ENCODE measurements at regions not wholly inside any gene's neighbourhood (a gene's known extent, or its start where the extent isn't known, plus 50 kb on each side); places are given as distances from the start of the nearest gene placed in this dataset.

DNA sequence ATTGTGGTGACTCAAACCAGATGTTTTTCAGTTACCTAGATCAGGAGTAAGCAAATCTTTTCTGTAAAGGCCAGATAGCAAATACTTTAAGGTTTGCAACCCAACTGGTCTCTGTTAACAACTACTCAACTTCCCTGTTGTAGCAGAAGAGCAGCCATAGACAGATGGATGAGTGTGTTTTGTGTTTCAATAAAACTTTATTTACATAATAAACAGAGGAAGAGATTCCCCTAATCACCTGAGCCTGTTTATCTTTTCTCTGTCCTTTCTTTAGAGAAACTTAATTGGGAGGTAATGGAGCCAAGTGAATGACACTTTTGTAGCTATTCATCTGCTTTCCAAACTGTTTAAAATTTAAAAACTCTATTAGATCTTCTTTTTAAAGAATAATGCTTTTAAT is 365.1 kb downstream of the IPO8 start:
- H3K4me3 ChIP-seq (replicated peaks in 1 of 3; ENCODE audit: low read depth in 2 of 3, low read length in 3 of 3): no peak overlapping the region
- H3K9me3 ChIP-seq (replicated peaks in 1 of 2; ENCODE audit: control insufficient read depth in 1 of 2, insufficient read depth in 1 of 2, low read length in 2 of 2): peaks cover 4 to 15% of the 10 kb centered on the region in 2 donors
- Mint-ChIP-seq H3K27me3 (ENCODE audit: low read depth in 3 of 3) (no peaks in the 10 kb centered on the region), H3K36me3 (no peaks in the 10 kb centered on the region), H3K27ac (no peak overlapping the region), H3K4me3 (no peak overlapping the region), H3K4me1 (no peaks in the 10 kb centered on the region), H3K9me3 (peaks cover 0 to 15% (median 5%) of the 10 kb centered on the region in 7 donors)
- H3K27me3 ChIP-seq (ENCODE audit: control insufficient read depth in 2 of 2, insufficient read depth in 2 of 2, low read length in 2 of 2): no peaks in the 10 kb centered on the region
- H3K27ac ChIP-seq (ENCODE audit: low read depth in 1 of 2, low read length in 2 of 2): no peak overlapping the region
- TF ChIP-seq, protein P1, sequence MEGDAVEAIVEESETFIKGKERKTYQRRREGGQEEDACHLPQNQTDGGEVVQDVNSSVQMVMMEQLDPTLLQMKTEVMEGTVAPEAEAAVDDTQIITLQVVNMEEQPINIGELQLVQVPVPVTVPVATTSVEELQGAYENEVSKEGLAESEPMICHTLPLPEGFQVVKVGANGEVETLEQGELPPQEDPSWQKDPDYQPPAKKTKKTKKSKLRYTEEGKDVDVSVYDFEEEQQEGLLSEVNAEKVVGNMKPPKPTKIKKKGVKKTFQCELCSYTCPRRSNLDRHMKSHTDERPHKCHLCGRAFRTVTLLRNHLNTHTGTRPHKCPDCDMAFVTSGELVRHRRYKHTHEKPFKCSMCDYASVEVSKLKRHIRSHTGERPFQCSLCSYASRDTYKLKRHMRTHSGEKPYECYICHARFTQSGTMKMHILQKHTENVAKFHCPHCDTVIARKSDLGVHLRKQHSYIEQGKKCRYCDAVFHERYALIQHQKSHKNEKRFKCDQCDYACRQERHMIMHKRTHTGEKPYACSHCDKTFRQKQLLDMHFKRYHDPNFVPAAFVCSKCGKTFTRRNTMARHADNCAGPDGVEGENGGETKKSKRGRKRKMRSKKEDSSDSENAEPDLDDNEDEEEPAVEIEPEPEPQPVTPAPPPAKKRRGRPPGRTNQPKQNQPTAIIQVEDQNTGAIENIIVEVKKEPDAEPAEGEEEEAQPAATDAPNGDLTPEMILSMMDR (IDR thresholded peaks at IDR 0.05): no peak
- no peaks in the 10 kb centered on the region for H3K79me2 ChIP-seq (ENCODE audit: insufficient read depth, low read length)
- H4K20me1 ChIP-seq (ENCODE audit: insufficient read depth, low read length): no peaks in the 10 kb centered on the region
- intact Hi-C loops (cut with micrococcal nuclease): no loop called here
- no peaks in the 10 kb centered on the region for H3K4me1 ChIP-seq (ENCODE audit: control insufficient read depth in 1 of 2, insufficient read depth in 2 of 2, low read length in 2 of 2)
- no peak overlapping the region for H3K4me2 ChIP-seq (replicated peaks; ENCODE audit: extremely low read depth, low read length, poor library complexity, severe bottlenecking)
- no peak for DNase-seq
- H3K36me3 ChIP-seq (replicated peaks in 1 of 2; ENCODE audit: control insufficient read depth in 1 of 2, insufficient read depth in 2 of 2, low read length in 2 of 2): no peaks in the 10 kb centered on the region
- no peak overlapping the region for H2AFZ ChIP-seq (ENCODE audit: insufficient read depth, low read depth, low read length, poor library complexity, severe bottlenecking)
- no peak overlapping the region for H3K9ac ChIP-seq (ENCODE audit: insufficient read depth, low read length, poor library complexity, severe bottlenecking)

DNA sequence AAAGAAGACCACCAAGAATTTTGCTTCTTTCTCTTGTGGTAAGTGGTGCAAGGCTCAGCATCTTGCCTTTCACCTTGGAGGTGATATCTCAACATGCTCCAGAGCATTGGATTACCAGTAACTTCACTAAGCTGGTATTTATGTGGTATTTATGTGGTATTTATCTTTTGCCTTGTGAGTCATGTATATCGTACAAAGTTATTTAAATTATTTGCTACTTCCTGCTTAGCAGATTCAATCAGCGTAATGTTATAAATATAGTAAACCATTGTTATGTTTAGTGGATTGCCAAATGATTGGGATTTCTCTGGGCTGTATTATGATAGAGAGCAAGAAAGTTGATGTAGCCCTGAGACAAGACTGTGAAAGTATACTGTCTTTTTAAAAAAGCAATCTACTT is 366.4 kb downstream of the IPO8 start:
- Histone ChIP-seq H4K20me1 (ENCODE audit: insufficient read depth, low read length) (no peaks in the 10 kb centered on the region), H3K27ac (ENCODE audit: low read depth in 1 of 2, low read length in 2 of 2) (no peak overlapping the region), H3K9ac (ENCODE audit: insufficient read depth, low read length, poor library complexity, severe bottlenecking) (no peak overlapping the region), H2AFZ (ENCODE audit: insufficient read depth, low read depth, low read length, poor library complexity, severe bottlenecking) (no peak overlapping the region), H3K36me3 (replicated peaks in 1 of 2; ENCODE audit: control insufficient read depth in 1 of 2, insufficient read depth in 2 of 2, low read length in 2 of 2) (no peaks in the 10 kb centered on the region), H3K4me1 (ENCODE audit: control insufficient read depth in 1 of 2, insufficient read depth in 2 of 2, low read length in 2 of 2) (no peaks in the 10 kb centered on the region), H3K79me2 (ENCODE audit: insufficient read depth, low read length) (no peaks in the 10 kb centered on the region), H3K4me2 (replicated peaks; ENCODE audit: extremely low read depth, low read length, poor library complexity, severe bottlenecking) (no peak overlapping the region), H3K4me3 (replicated peaks in 1 of 3; ENCODE audit: low read depth in 2 of 3, low read length in 3 of 3) (no peak overlapping the region), H3K9me3 (replicated peaks in 1 of 2; ENCODE audit: control insufficient read depth in 1 of 2, insufficient read depth in 1 of 2, low read length in 2 of 2) (peaks cover 10 to 15% of the 10 kb centered on the region in 2 donors), H3K27me3 (ENCODE audit: control insufficient read depth in 2 of 2, insufficient read depth in 2 of 2, low read length in 2 of 2) (no peaks in the 10 kb centered on the region)
- TF ChIP-seq, protein P1 (IDR thresholded peaks at IDR 0.05): no peak
- no peaks in the 10 kb centered on the region for H3K4me1 Mint-ChIP-seq
- H3K27me3 Mint-ChIP-seq (ENCODE audit: low read depth in 3 of 3): no peaks in the 10 kb centered on the region
- no peak overlapping the region for H3K27ac Mint-ChIP-seq
- H3K36me3 Mint-ChIP-seq: no peaks in the 10 kb centered on the region
- intact Hi-C loops (cut with micrococcal nuclease): no loop called here
- H3K9me3 Mint-ChIP-seq: peaks cover 2 to 15% (median 5%) of the 10 kb centered on the region in 7 donors
- DNase-seq: no peak
- no CpG with 5 or more reads among the region's 2 CpGs for WGBS (ENCODE audit: insufficient coverage)
- no peak overlapping the region for H3K4me3 Mint-ChIP-seq
